ENCODE measurements at regions not wholly inside any gene's neighbourhood (a gene's known extent, or its start where the extent isn't known, plus 50 kb on each side); places are given as distances from the start of the nearest gene placed in this dataset.

DNA sequence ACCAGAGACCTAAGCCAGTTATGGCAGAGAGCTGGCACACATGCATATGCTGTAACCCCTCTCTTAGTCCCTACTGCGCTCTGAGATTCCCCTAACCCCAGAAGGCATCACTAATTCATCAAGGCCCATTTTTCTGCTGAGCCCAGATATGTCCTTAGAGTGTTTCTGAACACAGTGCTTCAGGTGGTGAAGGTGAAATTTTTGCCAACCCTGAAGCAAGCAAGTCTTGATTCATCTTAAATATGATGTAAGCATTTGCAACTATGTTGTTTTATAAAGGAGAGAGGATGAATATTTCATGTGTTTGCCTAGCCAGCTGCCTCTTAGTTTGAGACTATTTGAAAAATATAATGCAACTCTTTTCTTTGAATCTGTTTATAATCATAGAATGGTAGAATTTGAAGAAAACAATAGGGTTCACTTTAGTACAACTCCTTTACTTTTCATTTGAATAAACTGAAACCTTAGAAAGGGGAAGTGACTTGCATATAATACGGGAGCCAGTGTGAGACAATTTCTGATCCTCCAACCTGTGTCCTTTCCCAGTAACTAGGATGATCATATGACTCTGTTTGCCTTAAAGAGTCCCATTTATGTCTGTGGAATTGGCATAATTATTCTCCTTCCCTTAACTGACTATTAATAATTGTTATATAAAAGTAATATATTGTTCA lies 194.3 kb upstream of the MTNR1B start:
- TF ChIP-seq, protein P1, sequence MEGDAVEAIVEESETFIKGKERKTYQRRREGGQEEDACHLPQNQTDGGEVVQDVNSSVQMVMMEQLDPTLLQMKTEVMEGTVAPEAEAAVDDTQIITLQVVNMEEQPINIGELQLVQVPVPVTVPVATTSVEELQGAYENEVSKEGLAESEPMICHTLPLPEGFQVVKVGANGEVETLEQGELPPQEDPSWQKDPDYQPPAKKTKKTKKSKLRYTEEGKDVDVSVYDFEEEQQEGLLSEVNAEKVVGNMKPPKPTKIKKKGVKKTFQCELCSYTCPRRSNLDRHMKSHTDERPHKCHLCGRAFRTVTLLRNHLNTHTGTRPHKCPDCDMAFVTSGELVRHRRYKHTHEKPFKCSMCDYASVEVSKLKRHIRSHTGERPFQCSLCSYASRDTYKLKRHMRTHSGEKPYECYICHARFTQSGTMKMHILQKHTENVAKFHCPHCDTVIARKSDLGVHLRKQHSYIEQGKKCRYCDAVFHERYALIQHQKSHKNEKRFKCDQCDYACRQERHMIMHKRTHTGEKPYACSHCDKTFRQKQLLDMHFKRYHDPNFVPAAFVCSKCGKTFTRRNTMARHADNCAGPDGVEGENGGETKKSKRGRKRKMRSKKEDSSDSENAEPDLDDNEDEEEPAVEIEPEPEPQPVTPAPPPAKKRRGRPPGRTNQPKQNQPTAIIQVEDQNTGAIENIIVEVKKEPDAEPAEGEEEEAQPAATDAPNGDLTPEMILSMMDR (IDR thresholded peaks at IDR 0.05; ENCODE audit: insufficient read depth, low read length, poor library complexity, severe bottlenecking): no peak
- DNase-seq (ENCODE audit: low read depth): no peak
- H3K4me3 ChIP-seq (ENCODE audit: low read depth, low read length): no peak overlapping the region
- no peaks in the 10 kb centered on the region for H3K36me3 ChIP-seq (ENCODE audit: control insufficient read depth, insufficient read depth, low read length)
- H3K27me3 ChIP-seq (ENCODE audit: control insufficient read depth, insufficient read depth, low read length): no peaks in the 10 kb centered on the region

DNA sequence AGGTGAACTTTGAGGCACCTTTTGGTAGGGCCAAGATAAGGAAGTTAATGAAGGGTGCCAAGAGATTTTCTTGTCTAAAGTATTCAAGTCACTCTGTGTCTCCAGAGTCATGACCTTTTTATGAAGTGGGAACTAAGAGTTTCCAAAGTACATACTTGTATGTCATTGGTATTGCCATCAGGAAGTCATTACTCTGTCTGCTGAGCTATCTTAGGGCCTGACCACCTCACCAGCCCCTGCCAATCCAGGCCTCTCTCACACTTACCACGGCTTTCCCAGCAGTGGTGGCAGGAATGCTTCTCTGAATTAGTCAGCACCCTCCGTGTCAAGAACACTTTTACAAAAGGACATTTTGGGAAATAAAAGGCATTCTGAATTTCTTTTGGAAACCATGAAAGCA lies 192.8 kb upstream of the MTNR1B start:
- Histone ChIP-seq H3K36me3 (ENCODE audit: control insufficient read depth, insufficient read depth, low read length) (no peaks in the 10 kb centered on the region), H3K4me3 (ENCODE audit: low read depth, low read length) (no peak overlapping the region), H3K27me3 (ENCODE audit: control insufficient read depth, insufficient read depth, low read length) (no peaks in the 10 kb centered on the region)
- TF ChIP-seq, protein P1 (IDR thresholded peaks at IDR 0.05; ENCODE audit: insufficient read depth, low read length, poor library complexity, severe bottlenecking): no peak
- no peak for DNase-seq (ENCODE audit: low read depth)

DNA sequence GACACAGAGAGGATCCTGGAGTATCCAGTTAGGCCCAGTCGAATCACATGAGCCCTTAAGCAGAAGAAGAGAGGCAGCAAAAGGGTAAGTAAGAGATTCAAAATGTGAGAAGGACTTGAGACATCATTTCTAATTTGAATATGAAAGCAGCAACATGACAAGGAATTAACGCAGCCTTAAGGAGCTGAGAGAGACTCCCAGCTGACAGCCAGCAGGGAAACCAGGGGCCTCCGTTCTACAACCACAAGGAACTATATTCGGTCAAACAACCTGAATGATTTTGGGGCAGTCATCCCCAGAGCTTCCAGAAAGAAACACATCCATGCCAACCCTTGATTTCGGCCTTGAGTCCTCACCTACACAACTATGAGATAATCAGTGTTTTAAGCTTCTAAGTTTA lies 189.7 kb upstream of the MTNR1B start:
- DNase-seq (ENCODE audit: low read depth): no peak
- Histone ChIP-seq H3K27me3 (ENCODE audit: control insufficient read depth, insufficient read depth, low read length) (no peaks in the 10 kb centered on the region), H3K36me3 (ENCODE audit: control insufficient read depth, insufficient read depth, low read length) (no peaks in the 10 kb centered on the region), H3K4me3 (ENCODE audit: low read depth, low read length) (no peak overlapping the region)
- TF ChIP-seq, protein P1 (IDR thresholded peaks at IDR 0.05; ENCODE audit: insufficient read depth, low read length, poor library complexity, severe bottlenecking): no peak

DNA sequence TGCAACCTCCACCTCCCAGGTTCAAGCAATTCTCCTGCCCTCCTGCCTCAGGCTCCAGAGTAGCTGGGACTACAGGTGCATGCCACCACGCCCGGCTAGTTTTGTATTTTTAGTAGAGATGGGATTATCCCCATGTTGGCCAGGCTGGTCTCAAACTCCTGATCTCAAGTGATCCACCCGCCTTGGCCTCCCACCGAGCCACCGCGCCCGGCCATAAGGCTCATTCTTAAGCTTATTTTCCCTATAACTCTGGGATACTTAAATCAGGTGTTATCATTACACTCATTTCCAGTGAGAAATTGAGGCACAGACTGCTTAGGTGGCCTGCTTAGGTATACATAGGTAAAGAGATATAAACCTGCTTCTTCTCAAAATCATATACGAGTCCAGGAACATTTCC lies 188.3 kb upstream of the MTNR1B start:
- Histone ChIP-seq H3K36me3 (ENCODE audit: control insufficient read depth, insufficient read depth, low read length) (no peaks in the 10 kb centered on the region), H3K4me3 (ENCODE audit: low read depth, low read length) (no peak overlapping the region), H3K27me3 (ENCODE audit: control insufficient read depth, insufficient read depth, low read length) (no peaks in the 10 kb centered on the region)
- TF ChIP-seq, protein P1 (IDR thresholded peaks at IDR 0.05; ENCODE audit: insufficient read depth, low read length, poor library complexity, severe bottlenecking): no peak
- no peak for DNase-seq (ENCODE audit: low read depth)

DNA sequence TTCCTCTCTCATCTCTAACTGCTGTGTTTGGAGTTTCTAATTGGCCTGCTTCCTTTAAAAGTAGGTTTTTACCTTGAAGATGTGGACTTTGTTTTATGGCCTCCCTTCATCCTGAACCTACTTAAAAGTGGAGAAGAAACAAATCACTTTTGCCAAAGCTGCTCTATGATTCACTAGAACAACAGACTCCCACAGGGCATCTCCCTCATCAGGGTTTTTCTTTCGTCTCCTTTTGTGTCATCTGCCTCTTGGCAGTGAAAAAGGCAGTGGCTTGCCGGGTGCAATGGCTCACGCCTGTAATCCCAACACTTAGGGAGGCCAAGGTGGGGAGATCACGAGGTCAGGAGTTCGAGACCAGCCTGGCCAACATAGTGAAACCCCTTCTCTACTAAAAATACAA lies 186.6 kb upstream of the MTNR1B start:
- TF ChIP-seq, protein P1 (IDR thresholded peaks at IDR 0.05; ENCODE audit: insufficient read depth, low read length, poor library complexity, severe bottlenecking): no peak
- peak; percentile 19 for DNase-seq (ENCODE audit: low read depth)
- Histone ChIP-seq H3K4me3 (ENCODE audit: low read depth, low read length) (no peak overlapping the region), H3K36me3 (ENCODE audit: control insufficient read depth, insufficient read depth, low read length) (no peaks in the 10 kb centered on the region), H3K27me3 (ENCODE audit: control insufficient read depth, insufficient read depth, low read length) (no peaks in the 10 kb centered on the region)

DNA sequence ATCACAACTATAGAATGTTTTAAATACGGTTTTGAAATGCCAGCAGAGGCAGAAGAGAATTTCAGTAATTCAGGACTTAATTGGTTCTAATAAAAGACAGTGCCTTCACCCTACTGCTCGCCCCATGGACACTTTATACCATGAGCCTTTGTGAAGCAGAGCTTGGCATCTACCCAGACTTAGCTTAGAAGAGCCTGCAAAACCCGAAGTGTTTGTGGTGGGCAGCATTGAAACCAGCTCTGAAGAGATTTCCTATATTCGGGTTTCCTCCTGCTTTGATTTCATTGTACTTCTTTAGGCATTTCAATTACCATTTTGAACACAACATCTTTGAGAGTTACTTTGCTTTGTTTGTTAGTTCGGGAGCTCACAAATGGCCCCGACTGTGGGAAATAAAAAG lies 185.1 kb upstream of the MTNR1B start:
- no peaks in the 10 kb centered on the region for H3K27me3 ChIP-seq (ENCODE audit: control insufficient read depth, insufficient read depth, low read length)
- DNase-seq (ENCODE audit: low read depth): no peak
- no peak overlapping the region for H3K4me3 ChIP-seq (ENCODE audit: low read depth, low read length)
- no peaks in the 10 kb centered on the region for H3K36me3 ChIP-seq (ENCODE audit: control insufficient read depth, insufficient read depth, low read length)
- TF ChIP-seq, protein P1 (IDR thresholded peaks at IDR 0.05; ENCODE audit: insufficient read depth, low read length, poor library complexity, severe bottlenecking): no peak
